HepG2 (cell line): ENCODE measurements at regions not wholly inside any gene's neighbourhood (a gene's known extent, or its start where the extent isn't known, plus 50 kb on each side); places are given as distances from the start of the nearest gene placed in this dataset.
A peak's percentile ranks its signal among the peaks of the same experiment; 100 is the strongest.

ENCODE experiments used
- ATAC-seq: fragments of 200-7000 bp; cut with Tn5 transposase; 3 replicates; pipeline ENCODE4 v1.9.1; 2020; ENCODE audit warnings: mild to moderate bottlenecking, moderate library complexity
- BruUV-seq: library from RNA; stranded (reverse); fragments of 400-500 nt; replicated peaks from 2 replicates; lab custom pipeline; 2021; lab: Mats Ljungman, UMichigan
- CTCF ChIA-PET: fragments of 300-600 bp; formaldehyde crosslinking; extraction: SDS; loops from one replicate; lab custom pipeline; 2021; ENCODE audit warnings: low total read pairs, inconsistent platforms, low intra/inter-chr PET ratio; lab: Yijun Ruan, JAX
- POLR2A ChIA-PET: fragments of 350-600 bp; sonication (Branson Sonifier 250); formaldehyde crosslinking; loops from one replicate; lab custom pipeline; 2020; ENCODE audit warnings: antibody characterized with exemption, inconsistent platforms; lab: Yijun Ruan, JAX
- DNase-seq: peaks from one replicate; pipeline ENCODE4 v3.0.0-alpha.2; 2015; ENCODE audit warnings: low spot score
- FAIRE-seq: peaks from 3 replicates; lab custom pipeline; 2011; peaks lifted over from hg19 to GRCh38; lab: Jason Lieb, UNC
- H2AFZ ChIP-seq: one replicate; pipeline ENCODE4 v1.6.1; 2011; ENCODE audit warnings: low read length, inconsistent platforms
- H3K27ac ChIP-seq: fragments of 300-600 bp; 3 replicates; pipeline ENCODE4 v1.8.0; 2011; ENCODE audit warnings: mixed run types, mild to moderate bottlenecking, mixed read lengths, low read length, inconsistent platforms; ENCODE audit not compliant: insufficient read depth; ENCODE audit errors: extremely low read length
- H3K27me3 ChIP-seq, 2 experiments: fragments of 200-600 bp in 1 of 2; 2 replicates in 1 of 2; 3 replicates in 1 of 2; pipeline versions ENCODE4 v1.6.0 to v1.8.0; 2011; ENCODE audit warnings: low read length in 2 of 2, mild to moderate bottlenecking in 2 of 2, moderate library complexity in 2 of 2, inconsistent platforms in 1 of 2; ENCODE audit not compliant: insufficient read depth in 2 of 2, control insufficient read depth in 1 of 2
- H3K36me3 ChIP-seq, 2 experiments: fragments of 200-600 bp in 1 of 2; replicated peaks in 1 of 2; 2 replicates in 1 of 2; 3 replicates in 1 of 2; pipeline versions ENCODE4 v1.5.1 to v1.8.0; 2011; ENCODE audit warnings: low read length in 2 of 2, inconsistent platforms in 1 of 2; ENCODE audit not compliant: insufficient read depth in 2 of 2, control insufficient read depth in 1 of 2
- H3K4me1 ChIP-seq: 2 replicates; pipeline ENCODE4 v1.5.1; 2012; ENCODE audit warnings: low read length, inconsistent platforms; ENCODE audit not compliant: insufficient read depth
- H3K4me2 ChIP-seq: 2 replicates; pipeline ENCODE4 v1.6.0; 2011; ENCODE audit warnings: low read depth, low read length, inconsistent platforms
- H3K4me3 ChIP-seq, 3 experiments: fragments of 200-600 bp in 1 of 3; sonication (generic), shearing (Covaris generic) in 1 of 3; replicated peaks in 1 of 3; 2 replicates each; pipeline ENCODE4 v1.5.1; 2011 to 2016; ENCODE audit warnings: low read length in 3 of 3, inconsistent platforms in 2 of 3, low read depth in 2 of 3, mild to moderate bottlenecking in 2 of 3, control low read depth in 1 of 3, mixed read lengths in 1 of 3; ENCODE audit not compliant: insufficient read depth in 1 of 3
- H3K79me2 ChIP-seq: one replicate; pipeline ENCODE4 v1.6.1; 2011; ENCODE audit warnings: low read length, inconsistent platforms; ENCODE audit not compliant: insufficient read depth
- H3K9ac ChIP-seq: 2 replicates; pipeline ENCODE4 v1.6.0; 2011; ENCODE audit warnings: mild to moderate bottlenecking, low read depth, low read length, inconsistent platforms; ENCODE audit not compliant: insufficient read depth
- H3K9me3 ChIP-seq: 2 replicates; pipeline ENCODE4 v1.5.1; 2012; ENCODE audit warnings: mild to moderate bottlenecking, low read length
- H4K20me1 ChIP-seq: 2 replicates; pipeline ENCODE4 v1.6.0; 2011; ENCODE audit warnings: inconsistent platforms, mild to moderate bottlenecking, low read length, moderate library complexity; ENCODE audit not compliant: insufficient read depth
- ELF1 ChIP-seq: sonication (generic); formaldehyde crosslinking; IDR thresholded peaks from 2 replicates; pipeline ENCODE4 v1.4.0; 2020; ENCODE audit warnings: missing genetic modification reagents
- ERF ChIP-seq: IDR thresholded peaks from 2 replicates; pipeline ENCODE4 v1.6.1; 2018; ENCODE audit warnings: missing biosample characterization, missing genetic modification reagents
- HDAC1 ChIP-seq: sonication (generic); formaldehyde crosslinking; IDR thresholded peaks from 2 replicates; pipeline ENCODE4 v1.5.1; 2020; ENCODE audit warnings: mild to moderate bottlenecking, missing genetic modification reagents
- KLF16 ChIP-seq, 2 experiments: sonication (generic) in 1 of 2; formaldehyde crosslinking in 1 of 2; IDR thresholded peaks; 2 replicates each; pipeline versions ENCODE4 v1.6.1 to v1.8.0; 2016 to 2023; ENCODE audit warnings: missing genetic modification reagents in 2 of 2, missing compliant biosample characterization in 1 of 2
- NFYC ChIP-seq: IDR thresholded peaks from 2 replicates; pipeline ENCODE4 v1.6.1; 2016; ENCODE audit warnings: missing genetic modification reagents, missing compliant biosample characterization
- POLR2AphosphoS5 ChIP-seq: IDR thresholded peaks from 2 replicates; pipeline ENCODE4 v1.6.1; 2012; ENCODE audit warnings: low read depth, low read length
- SMARCE1 ChIP-seq: fragments of 450-650 bp; IDR thresholded peaks from 2 replicates; pipeline ENCODE4 v1.6.1; 2017; ENCODE audit warnings: borderline replicate concordance
- STAG1 ChIP-seq: sonication (generic); formaldehyde crosslinking; IDR thresholded peaks from 2 replicates; pipeline ENCODE4 v1.4.0; 2020; ENCODE audit warnings: missing genetic modification reagents
- ZNF292 ChIP-seq: sonication (generic); formaldehyde crosslinking; IDR thresholded peaks from 2 replicates; pipeline ENCODE4 v1.8.1; 2022; ENCODE audit warnings: mild to moderate bottlenecking, low read depth, missing genetic modification reagents, borderline replicate concordance
- ZNF576 ChIP-seq: sonication (generic); formaldehyde crosslinking; IDR thresholded peaks from 2 replicates; pipeline ENCODE4 v1.4.0; 2020; ENCODE audit warnings: mild to moderate bottlenecking, missing genetic modification reagents
- ZNF670 ChIP-seq: sonication (generic); formaldehyde crosslinking; IDR thresholded peaks from 2 replicates; pipeline ENCODE4 v1.8.0; 2022; ENCODE audit warnings: mild to moderate bottlenecking, missing genetic modification reagents, borderline replicate concordance
- WGBS: methylation state at CpG from one replicate; pipeline ENCODE4 v1.1.6; 2017; ENCODE audit warnings: low lambda C conversion rate; 5-methylcytosine and 5-hydroxymethylcytosine counted together
- in situ Hi-C: cut with HindIII; loops from 2 replicates; pipeline ENCODE4 v1.10.0; 2017; ENCODE audit warnings: low pct_unique_long_range_greater_than_20kb; ENCODE audit not compliant: extremely low pct_ligation_motif_present
- intact Hi-C: fragments of 100-400 bp; cut with micrococcal nuclease; formaldehyde crosslinking; loops from one replicate; pipeline ENCODE4 v1.10.0; 2022; ENCODE audit not compliant: unreplicated experiment
- TF ChIP-seq, protein P1 (sequence below): sonication (generic); formaldehyde crosslinking; IDR thresholded peaks from 2 replicates; pipeline ENCODE4 v1.8.1; 2022; ENCODE audit warnings: low read depth, mild to moderate bottlenecking, missing genetic modification reagents
- TF ChIP-seq, protein P2 (sequence below): sonication (generic); formaldehyde crosslinking; IDR thresholded peaks from 2 replicates; pipeline ENCODE4 v1.4.0; 2020; ENCODE audit warnings: mild to moderate bottlenecking, missing genetic modification reagents

- TF ChIP-seq STAG1 (CRISPR knock-in tag) (peak; percentile 36), ZNF670 (CRISPR knock-in tag) (no peak), SMARCE1 (no peak)
- H4K20me1 ChIP-seq: no peaks in the 10 kb centered on the region
- POLR2A ChIA-PET: no interaction called here
- BruUV-seq: no TSS peak
- no peak overlapping the region for H3K9ac ChIP-seq
- H3K4me1 ChIP-seq: no peaks in the 10 kb centered on the region
- H3K4me3 ChIP-seq: no peak overlapping the region
- no peaks in the 10 kb centered on the region for H3K36me3 ChIP-seq
- in situ Hi-C loops (no loop called here), intact Hi-C loops (no loop called here)
- H3K4me2 ChIP-seq: no peak overlapping the region
- no peaks in the 10 kb centered on the region for H3K9me3 ChIP-seq
- 0% methylated on average over 1 of the region's 2 CpGs for WGBS
- no peak overlapping the region for H3K27ac ChIP-seq
- peaks cover 0 to 21% of the 10 kb centered on the region in 2 experiments; a peak in 2 of 5 replicates for H3K27me3 ChIP-seq
- H2AFZ ChIP-seq: no peak overlapping the region
- FAIRE-seq: no peak
- CTCF ChIA-PET: no interaction called here
- peak; percentile 69 for ATAC-seq
- no peak for DNase-seq
- no peaks in the 10 kb centered on the region for H3K79me2 ChIP-seq
Observed at GRCh38 chr10:78398382-78398781, 364.7 kb downstream of the RPS24 start.

DNA sequence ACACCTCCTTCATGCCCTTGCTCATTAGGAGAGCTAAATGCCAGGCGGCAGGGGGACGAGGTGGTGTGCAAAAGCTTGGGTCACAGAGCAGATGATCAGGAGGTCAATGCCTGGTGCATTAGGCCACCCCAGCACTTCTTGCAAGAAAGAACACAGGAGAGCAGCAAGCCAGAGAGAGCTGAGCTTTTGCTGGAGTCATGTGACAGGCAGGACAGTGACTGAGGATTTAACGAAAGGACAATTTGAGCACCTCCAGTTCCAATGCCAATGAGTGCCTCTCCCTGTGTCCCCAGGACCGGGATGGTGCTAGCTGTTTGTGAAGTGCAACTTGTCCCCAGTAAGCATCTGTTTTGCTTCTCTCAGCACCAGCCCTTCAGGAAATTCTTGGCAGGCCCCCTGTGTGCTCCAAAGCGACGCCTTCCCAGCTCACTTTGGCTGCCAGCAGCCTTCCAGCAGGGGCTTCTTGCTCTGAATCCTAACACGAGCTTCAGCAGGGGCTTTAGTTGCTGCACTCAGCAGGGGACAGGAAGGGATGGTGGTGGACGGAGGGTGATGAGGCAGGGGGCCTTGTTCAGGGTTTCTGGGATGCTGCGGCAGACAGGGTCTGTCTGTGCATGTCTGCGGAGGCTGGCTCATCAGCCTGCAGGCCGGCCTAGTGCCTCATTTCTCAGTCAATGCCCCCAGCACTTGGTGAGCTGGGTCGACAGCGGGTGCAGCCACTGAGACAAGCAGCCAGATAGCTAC is 368.1 kb downstream of the RPS24 start:
- Histone ChIP-seq H3K79me2 (no peaks in the 10 kb centered on the region), H2AFZ (no peak overlapping the region)
- no peak for FAIRE-seq

More for the DNA sequence above, 368.1 kb downstream of the RPS24 start:
- intact Hi-C loops: no loop called here
- Histone ChIP-seq H4K20me1 (no peaks in the 10 kb centered on the region), H3K4me1 (no peaks in the 10 kb centered on the region), H3K27ac (no peak overlapping the region), H3K9me3 (no peaks in the 10 kb centered on the region)
- DNase-seq (no peak), ATAC-seq (no peak)
- TF ChIP-seq, protein P1, sequence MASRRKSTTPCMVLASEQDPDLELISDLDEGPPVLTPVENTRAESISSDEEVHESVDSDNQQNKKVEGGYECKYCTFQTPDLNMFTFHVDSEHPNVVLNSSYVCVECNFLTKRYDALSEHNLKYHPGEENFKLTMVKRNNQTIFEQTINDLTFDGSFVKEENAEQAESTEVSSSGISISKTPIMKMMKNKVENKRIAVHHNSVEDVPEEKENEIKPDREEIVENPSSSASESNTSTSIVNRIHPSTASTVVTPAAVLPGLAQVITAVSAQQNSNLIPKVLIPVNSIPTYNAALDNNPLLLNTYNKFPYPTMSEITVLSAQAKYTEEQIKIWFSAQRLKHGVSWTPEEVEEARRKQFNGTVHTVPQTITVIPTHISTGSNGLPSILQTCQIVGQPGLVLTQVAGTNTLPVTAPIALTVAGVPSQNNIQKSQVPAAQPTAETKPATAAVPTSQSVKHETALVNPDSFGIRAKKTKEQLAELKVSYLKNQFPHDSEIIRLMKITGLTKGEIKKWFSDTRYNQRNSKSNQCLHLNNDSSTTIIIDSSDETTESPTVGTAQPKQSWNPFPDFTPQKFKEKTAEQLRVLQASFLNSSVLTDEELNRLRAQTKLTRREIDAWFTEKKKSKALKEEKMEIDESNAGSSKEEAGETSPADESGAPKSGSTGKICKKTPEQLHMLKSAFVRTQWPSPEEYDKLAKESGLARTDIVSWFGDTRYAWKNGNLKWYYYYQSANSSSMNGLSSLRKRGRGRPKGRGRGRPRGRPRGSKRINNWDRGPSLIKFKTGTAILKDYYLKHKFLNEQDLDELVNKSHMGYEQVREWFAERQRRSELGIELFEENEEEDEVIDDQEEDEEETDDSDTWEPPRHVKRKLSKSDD (CRISPR knock-in tag): no peak
- no peak for TF ChIP-seq POLR2AphosphoS5
- no peak for TF ChIP-seq ERF
- TF ChIP-seq NFYC (CRISPR knock-in tag): no peak
- TF ChIP-seq KLF16 (CRISPR knock-in tag; IDR thresholded peaks at IDR 0.05): no peak
- TF ChIP-seq, protein P2, sequence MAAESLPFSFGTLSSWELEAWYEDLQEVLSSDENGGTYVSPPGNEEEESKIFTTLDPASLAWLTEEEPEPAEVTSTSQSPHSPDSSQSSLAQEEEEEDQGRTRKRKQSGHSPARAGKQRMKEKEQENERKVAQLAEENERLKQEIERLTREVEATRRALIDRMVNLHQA (CRISPR knock-in tag): no peak
- no peak for TF ChIP-seq HDAC1 (CRISPR knock-in tag)
- TF ChIP-seq ZNF576 (CRISPR knock-in tag): no peak
- no peak for TF ChIP-seq ELF1 (CRISPR knock-in tag)
- no peak for TF ChIP-seq ZNF292 (CRISPR knock-in tag)
- TF ChIP-seq, all 625 proteins: peak for 0
- no peak overlapping the region for H3K4me2 ChIP-seq
- 41% methylated on average over 8 of the region's 13 CpGs for WGBS
- POLR2A ChIA-PET: no interaction called here
- H3K4me3 ChIP-seq: no peak overlapping the region
- no TSS peak for BruUV-seq
- no peak overlapping the region for H3K9ac ChIP-seq
- H3K36me3 ChIP-seq: no peaks in the 10 kb centered on the region
- peaks cover 2 to 47% of the 10 kb centered on the region in 2 experiments; a peak in 4 of 5 replicates for H3K27me3 ChIP-seq
- CTCF ChIA-PET: no interaction called here
- in situ Hi-C loops: no loop called here
